ENCODE measurements at regions not wholly inside any gene's neighbourhood (a gene's known extent, or its start where the extent isn't known, plus 50 kb on each side); places are given as distances from the start of the nearest gene placed in this dataset.

GRCh38 chr17:71033336-71033735 is 864.0 kb downstream of the KCNJ2 start:
- TF ChIP-seq, protein P1, sequence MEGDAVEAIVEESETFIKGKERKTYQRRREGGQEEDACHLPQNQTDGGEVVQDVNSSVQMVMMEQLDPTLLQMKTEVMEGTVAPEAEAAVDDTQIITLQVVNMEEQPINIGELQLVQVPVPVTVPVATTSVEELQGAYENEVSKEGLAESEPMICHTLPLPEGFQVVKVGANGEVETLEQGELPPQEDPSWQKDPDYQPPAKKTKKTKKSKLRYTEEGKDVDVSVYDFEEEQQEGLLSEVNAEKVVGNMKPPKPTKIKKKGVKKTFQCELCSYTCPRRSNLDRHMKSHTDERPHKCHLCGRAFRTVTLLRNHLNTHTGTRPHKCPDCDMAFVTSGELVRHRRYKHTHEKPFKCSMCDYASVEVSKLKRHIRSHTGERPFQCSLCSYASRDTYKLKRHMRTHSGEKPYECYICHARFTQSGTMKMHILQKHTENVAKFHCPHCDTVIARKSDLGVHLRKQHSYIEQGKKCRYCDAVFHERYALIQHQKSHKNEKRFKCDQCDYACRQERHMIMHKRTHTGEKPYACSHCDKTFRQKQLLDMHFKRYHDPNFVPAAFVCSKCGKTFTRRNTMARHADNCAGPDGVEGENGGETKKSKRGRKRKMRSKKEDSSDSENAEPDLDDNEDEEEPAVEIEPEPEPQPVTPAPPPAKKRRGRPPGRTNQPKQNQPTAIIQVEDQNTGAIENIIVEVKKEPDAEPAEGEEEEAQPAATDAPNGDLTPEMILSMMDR (IDR thresholded peaks at IDR 0.05; ENCODE audit: low read depth, low read length, missing input control) = no peak
- no peak for TF ChIP-seq TAF1 (conservative IDR thresholded peaks at IDR 0.05)
- TF ChIP-seq GABPA (IDR thresholded peaks at IDR 0.05 in 1 of 2, conservative IDR thresholded peaks at IDR 0.05 in 1 of 2) = no peak
- TF ChIP-seq, protein P2, sequence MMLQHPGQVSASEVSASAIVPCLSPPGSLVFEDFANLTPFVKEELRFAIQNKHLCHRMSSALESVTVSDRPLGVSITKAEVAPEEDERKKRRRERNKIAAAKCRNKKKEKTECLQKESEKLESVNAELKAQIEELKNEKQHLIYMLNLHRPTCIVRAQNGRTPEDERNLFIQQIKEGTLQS (IDR thresholded peaks at IDR 0.05) = no peak
- TF ChIP-seq RAD21 (IDR thresholded peaks at IDR 0.05) = no peak
- TF ChIP-seq, protein P3, sequence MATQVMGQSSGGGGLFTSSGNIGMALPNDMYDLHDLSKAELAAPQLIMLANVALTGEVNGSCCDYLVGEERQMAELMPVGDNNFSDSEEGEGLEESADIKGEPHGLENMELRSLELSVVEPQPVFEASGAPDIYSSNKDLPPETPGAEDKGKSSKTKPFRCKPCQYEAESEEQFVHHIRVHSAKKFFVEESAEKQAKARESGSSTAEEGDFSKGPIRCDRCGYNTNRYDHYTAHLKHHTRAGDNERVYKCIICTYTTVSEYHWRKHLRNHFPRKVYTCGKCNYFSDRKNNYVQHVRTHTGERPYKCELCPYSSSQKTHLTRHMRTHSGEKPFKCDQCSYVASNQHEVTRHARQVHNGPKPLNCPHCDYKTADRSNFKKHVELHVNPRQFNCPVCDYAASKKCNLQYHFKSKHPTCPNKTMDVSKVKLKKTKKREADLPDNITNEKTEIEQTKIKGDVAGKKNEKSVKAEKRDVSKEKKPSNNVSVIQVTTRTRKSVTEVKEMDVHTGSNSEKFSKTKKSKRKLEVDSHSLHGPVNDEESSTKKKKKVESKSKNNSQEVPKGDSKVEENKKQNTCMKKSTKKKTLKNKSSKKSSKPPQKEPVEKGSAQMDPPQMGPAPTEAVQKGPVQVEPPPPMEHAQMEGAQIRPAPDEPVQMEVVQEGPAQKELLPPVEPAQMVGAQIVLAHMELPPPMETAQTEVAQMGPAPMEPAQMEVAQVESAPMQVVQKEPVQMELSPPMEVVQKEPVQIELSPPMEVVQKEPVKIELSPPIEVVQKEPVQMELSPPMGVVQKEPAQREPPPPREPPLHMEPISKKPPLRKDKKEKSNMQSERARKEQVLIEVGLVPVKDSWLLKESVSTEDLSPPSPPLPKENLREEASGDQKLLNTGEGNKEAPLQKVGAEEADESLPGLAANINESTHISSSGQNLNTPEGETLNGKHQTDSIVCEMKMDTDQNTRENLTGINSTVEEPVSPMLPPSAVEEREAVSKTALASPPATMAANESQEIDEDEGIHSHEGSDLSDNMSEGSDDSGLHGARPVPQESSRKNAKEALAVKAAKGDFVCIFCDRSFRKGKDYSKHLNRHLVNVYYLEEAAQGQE (IDR thresholded peaks at IDR 0.05) = no peak

Data from liver (tissue), 3 donors.